ENCODE measurements at regions not wholly inside any gene's neighbourhood (a gene's known extent, or its start where the extent isn't known, plus 50 kb on each side); places are given as distances from the start of the nearest gene placed in this dataset.
"Not testable (repeated sequence)": the region's sequence is repeated elsewhere in the genome, so short reads cannot be mapped to it uniquely, and the experiment has no call there.

GRCh38 chr5:125484272-125484741 lies 737.9 kb upstream of the ZNF608 start:
- H3K4me3 Mint-ChIP-seq (ENCODE audit: low read depth): no peak overlapping the region
- H3K27ac Mint-ChIP-seq: peak overlapping the region; percentile 62
- H3K27me3 Mint-ChIP-seq: no peaks in the 10 kb centered on the region
- no peaks in the 10 kb centered on the region for H3K36me3 Mint-ChIP-seq (ENCODE audit: insufficient read depth)
- H3K4me1 Mint-ChIP-seq (ENCODE audit: low read depth): peaks cover 44% of the 10 kb centered on the region
- TF ChIP-seq CTCF (IDR thresholded peaks at IDR 0.05; ENCODE audit: unreplicated experiment): no peak
- H3K9me3 Mint-ChIP-seq (ENCODE audit: low read depth): no peaks in the 10 kb centered on the region
- DNase-seq (ENCODE audit: low spot score, unreplicated experiment): no peak

GRCh38 chr5:125484742-125485641 lies 738.6 kb upstream of the ZNF608 start:
- H3K9me3 Mint-ChIP-seq (ENCODE audit: low read depth): no peaks in the 10 kb centered on the region
- H3K27me3 Mint-ChIP-seq: no peaks in the 10 kb centered on the region
- H3K4me3 Mint-ChIP-seq (ENCODE audit: low read depth): no peak overlapping the region
- no peak for DNase-seq (ENCODE audit: low spot score, unreplicated experiment)
- peak overlapping the region; percentile 62 for H3K27ac Mint-ChIP-seq
- peaks cover 46% of the 10 kb centered on the region for H3K4me1 Mint-ChIP-seq (ENCODE audit: low read depth)
- TF ChIP-seq CTCF (IDR thresholded peaks at IDR 0.05; ENCODE audit: unreplicated experiment): no peak
- no peaks in the 10 kb centered on the region for H3K36me3 Mint-ChIP-seq (ENCODE audit: insufficient read depth)

GRCh38 chr5:125485771-125486170 lies 739.3 kb upstream of the ZNF608 start:
- H3K4me1 Mint-ChIP-seq (ENCODE audit: low read depth): peaks cover 50% of the 10 kb centered on the region
- H3K27me3 Mint-ChIP-seq: no peaks in the 10 kb centered on the region
- DNase-seq (ENCODE audit: low spot score, unreplicated experiment): no peak
- H3K4me3 Mint-ChIP-seq (ENCODE audit: low read depth): no peak overlapping the region
- no peak for TF ChIP-seq CTCF (IDR thresholded peaks at IDR 0.05; ENCODE audit: unreplicated experiment)
- peak overlapping the region; percentile 1 for H3K27ac Mint-ChIP-seq
- H3K9me3 Mint-ChIP-seq (ENCODE audit: low read depth): no peaks in the 10 kb centered on the region
- no peaks in the 10 kb centered on the region for H3K36me3 Mint-ChIP-seq (ENCODE audit: insufficient read depth)

GRCh38 chr5:125486634-125487033 lies 740.2 kb upstream of the ZNF608 start:
- Mint-ChIP-seq H3K4me3 (ENCODE audit: low read depth) (no peak overlapping the region), H3K9me3 (ENCODE audit: low read depth) (no peaks in the 10 kb centered on the region), H3K4me1 (ENCODE audit: low read depth) (peaks cover 47% of the 10 kb centered on the region), H3K27me3 (no peaks in the 10 kb centered on the region), H3K36me3 (ENCODE audit: insufficient read depth) (no peaks in the 10 kb centered on the region), H3K27ac (no peak overlapping the region)
- DNase-seq (ENCODE audit: low spot score, unreplicated experiment): no peak
- TF ChIP-seq CTCF (IDR thresholded peaks at IDR 0.05; ENCODE audit: unreplicated experiment): no peak

DNA sequence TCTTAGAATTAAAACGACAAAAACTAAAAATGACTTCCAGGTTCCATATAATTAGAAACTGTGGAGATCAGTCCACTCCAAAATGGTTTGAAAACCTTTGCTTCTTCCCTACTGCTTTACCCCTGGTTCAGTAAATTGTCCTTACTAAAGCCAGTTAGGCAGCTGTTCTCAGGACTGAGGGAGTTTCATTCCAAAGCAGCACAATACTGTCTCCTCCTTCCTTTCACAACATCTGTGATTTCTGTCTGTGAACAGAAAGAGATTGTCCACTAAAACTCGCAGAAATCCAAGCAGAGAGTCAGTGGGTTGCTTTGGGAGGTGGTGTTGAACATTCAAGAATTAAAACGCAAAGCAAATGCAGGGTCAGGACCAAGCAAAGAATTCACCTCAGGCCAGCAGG lies 740.8 kb upstream of the ZNF608 start:
- no peak overlapping the region for H3K4me3 Mint-ChIP-seq (ENCODE audit: low read depth)
- no peak for DNase-seq (ENCODE audit: low spot score, unreplicated experiment)
- H3K36me3 Mint-ChIP-seq (ENCODE audit: insufficient read depth): no peaks in the 10 kb centered on the region
- H3K27me3 Mint-ChIP-seq: no peaks in the 10 kb centered on the region
- H3K4me1 Mint-ChIP-seq (ENCODE audit: low read depth): peaks cover 49% of the 10 kb centered on the region
- no peak for TF ChIP-seq CTCF (IDR thresholded peaks at IDR 0.05; ENCODE audit: unreplicated experiment)
- no peaks in the 10 kb centered on the region for H3K9me3 Mint-ChIP-seq (ENCODE audit: low read depth)
- H3K27ac Mint-ChIP-seq: peak overlapping the region; percentile 54

DNA sequence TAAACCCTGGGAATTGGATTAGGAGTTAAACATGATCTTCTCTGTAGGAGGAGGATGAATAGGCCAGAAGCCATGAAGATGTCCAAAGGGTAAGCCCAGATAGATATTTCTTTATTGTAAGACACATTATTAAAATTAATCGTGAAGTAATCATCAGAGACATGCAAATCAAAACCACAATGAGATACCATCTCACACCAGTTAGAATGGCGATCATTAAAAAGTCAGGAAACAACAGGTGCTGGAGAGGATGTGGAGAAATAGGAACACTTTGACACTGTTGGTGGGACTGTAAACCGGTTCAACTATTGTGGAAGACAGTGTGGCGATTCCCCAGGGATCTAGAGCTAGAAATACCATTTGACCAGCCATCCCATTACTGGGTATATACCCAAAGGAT lies 741.2 kb upstream of the ZNF608 start:
- H3K4me1 Mint-ChIP-seq (ENCODE audit: low read depth): peaks cover 49% of the 10 kb centered on the region
- not testable (repeated sequence) for H3K9me3 Mint-ChIP-seq (ENCODE audit: low read depth); H3K4me3 Mint-ChIP-seq (ENCODE audit: low read depth)

More for the DNA sequence above, 741.2 kb upstream of the ZNF608 start:
- not testable (repeated sequence) for H3K27me3 Mint-ChIP-seq; H3K36me3 Mint-ChIP-seq (ENCODE audit: insufficient read depth); DNase-seq (ENCODE audit: low spot score, unreplicated experiment)
- H3K27ac Mint-ChIP-seq: peak overlapping the region; percentile 54
